Lung (tissue), 11 donors: ENCODE measurements at regions not wholly inside any gene's neighbourhood (a gene's known extent, or its start where the extent isn't known, plus 50 kb on each side); places are given as distances from the start of the nearest gene placed in this dataset.

Experiments
- ATAC-seq: fragments of 200-7000 bp; cut with Tn5 transposase; one replicate; pipeline ENCODE4 v1.9.1; 2020; ENCODE audit warnings: moderate number of reproducible peaks; ENCODE audit not compliant: insufficient read depth, low FRiP score
- DNase-seq, 3 donors: peaks; one replicate each; pipeline ENCODE4 v3.0.0-alpha.2; 2013 to 2017
- H3K27ac ChIP-seq, 2 donors: one replicate each; pipeline ENCODE4 v1.5.1; 2013; ENCODE audit warnings: mild to moderate bottlenecking in 2 of 2, moderate library complexity in 2 of 2, control low read depth in 1 of 2, inconsistent platforms in 1 of 2, low read depth in 1 of 2, low read length in 1 of 2
- H3K27me3 ChIP-seq, 3 donors: one replicate each; pipeline ENCODE4 v1.5.1; 2013; ENCODE audit warnings: low read length in 2 of 3; ENCODE audit not compliant: control insufficient read depth in 3 of 3, insufficient read depth in 3 of 3
- H3K36me3 ChIP-seq, 4 donors: one replicate each; pipeline ENCODE4 v1.5.1; 2013; ENCODE audit warnings: low read length in 4 of 4, mild to moderate bottlenecking in 1 of 4, moderate library complexity in 1 of 4; ENCODE audit not compliant: control insufficient read depth in 4 of 4, insufficient read depth in 4 of 4
- H3K4me1 ChIP-seq, 5 donors: one replicate each; pipeline ENCODE4 v1.5.1; 2013; ENCODE audit warnings: low read length in 5 of 5, mild to moderate bottlenecking in 2 of 5, moderate library complexity in 1 of 5; ENCODE audit not compliant: control insufficient read depth in 5 of 5, insufficient read depth in 5 of 5
- H3K4me3 ChIP-seq: one replicate; pipeline ENCODE4 v1.5.1; 2013; ENCODE audit warnings: mild to moderate bottlenecking, control low read depth, moderate library complexity
- H3K9ac ChIP-seq, 2 donors: one replicate each; pipeline ENCODE4 v1.5.1; 2013; ENCODE audit warnings: low read length in 2 of 2, control low read depth in 1 of 2; ENCODE audit not compliant: insufficient read depth in 1 of 2
- H3K9me3 ChIP-seq, 4 donors: one replicate each; pipeline ENCODE4 v1.5.1; 2013; ENCODE audit warnings: low read length in 3 of 4, mild to moderate bottlenecking in 1 of 4, moderate library complexity in 1 of 4; ENCODE audit not compliant: control insufficient read depth in 4 of 4, insufficient read depth in 3 of 4
- WGBS, 2 donors: extraction: QIAGEN DNeasy Blood & Tissue Kit; methylation state at CpG; one replicate each; pipeline ENCODE4 v1.1.7; 2013; 5-methylcytosine and 5-hydroxymethylcytosine counted together
- TF ChIP-seq, protein P1 (sequence below): IDR thresholded peaks from 2 replicates; pipeline ENCODE4 v1.5.1; 2012; ENCODE audit warnings: mild to moderate bottlenecking; ENCODE audit errors: control extremely low read depth, extremely low read depth
- donor health status: control.
- donor health status: control.
- donor health status: Bipolar disorder and iron deficiency.
- donor health status: healthy.
- donor health status: DM: yes; HTN: yes; CAD: no.

DNA sequence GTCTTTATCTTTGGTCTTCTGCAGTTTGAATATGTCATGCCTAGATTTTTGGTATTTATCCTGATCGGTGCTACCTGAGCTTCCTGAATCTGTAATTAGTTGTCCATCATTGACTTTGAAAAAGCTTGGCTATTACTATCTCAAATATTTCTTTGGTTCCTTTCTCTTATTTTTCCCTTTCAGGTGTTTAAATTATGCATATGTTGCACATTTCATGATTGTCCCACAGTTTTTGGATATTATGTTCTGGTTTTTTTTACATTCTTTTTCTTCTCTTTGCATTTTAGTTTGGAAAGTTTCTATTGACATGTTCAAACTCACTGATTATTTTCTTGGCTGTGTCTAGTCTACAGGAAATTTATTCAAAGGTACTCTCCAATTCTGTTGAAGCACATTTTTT, 840.3 kb upstream of the LRRC4C start:
- DNase-seq (no peak), ATAC-seq (no peak)
- Histone ChIP-seq H3K4me3 (no peak overlapping the region), H3K9ac (no peak overlapping the region), H3K4me1 (no peaks in the 10 kb centered on the region), H3K36me3 (no peaks in the 10 kb centered on the region), H3K9me3 (peaks cover 0 to 3% (median 0%) of the 10 kb centered on the region in 4 donors), H3K27ac (no peak overlapping the region), H3K27me3 (no peaks in the 10 kb centered on the region)
- TF ChIP-seq, protein P1, sequence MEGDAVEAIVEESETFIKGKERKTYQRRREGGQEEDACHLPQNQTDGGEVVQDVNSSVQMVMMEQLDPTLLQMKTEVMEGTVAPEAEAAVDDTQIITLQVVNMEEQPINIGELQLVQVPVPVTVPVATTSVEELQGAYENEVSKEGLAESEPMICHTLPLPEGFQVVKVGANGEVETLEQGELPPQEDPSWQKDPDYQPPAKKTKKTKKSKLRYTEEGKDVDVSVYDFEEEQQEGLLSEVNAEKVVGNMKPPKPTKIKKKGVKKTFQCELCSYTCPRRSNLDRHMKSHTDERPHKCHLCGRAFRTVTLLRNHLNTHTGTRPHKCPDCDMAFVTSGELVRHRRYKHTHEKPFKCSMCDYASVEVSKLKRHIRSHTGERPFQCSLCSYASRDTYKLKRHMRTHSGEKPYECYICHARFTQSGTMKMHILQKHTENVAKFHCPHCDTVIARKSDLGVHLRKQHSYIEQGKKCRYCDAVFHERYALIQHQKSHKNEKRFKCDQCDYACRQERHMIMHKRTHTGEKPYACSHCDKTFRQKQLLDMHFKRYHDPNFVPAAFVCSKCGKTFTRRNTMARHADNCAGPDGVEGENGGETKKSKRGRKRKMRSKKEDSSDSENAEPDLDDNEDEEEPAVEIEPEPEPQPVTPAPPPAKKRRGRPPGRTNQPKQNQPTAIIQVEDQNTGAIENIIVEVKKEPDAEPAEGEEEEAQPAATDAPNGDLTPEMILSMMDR: no peak
- WGBS, 2 donors: 81 to 93% methylated on average over 1 of the region's 1 CpG

DNA sequence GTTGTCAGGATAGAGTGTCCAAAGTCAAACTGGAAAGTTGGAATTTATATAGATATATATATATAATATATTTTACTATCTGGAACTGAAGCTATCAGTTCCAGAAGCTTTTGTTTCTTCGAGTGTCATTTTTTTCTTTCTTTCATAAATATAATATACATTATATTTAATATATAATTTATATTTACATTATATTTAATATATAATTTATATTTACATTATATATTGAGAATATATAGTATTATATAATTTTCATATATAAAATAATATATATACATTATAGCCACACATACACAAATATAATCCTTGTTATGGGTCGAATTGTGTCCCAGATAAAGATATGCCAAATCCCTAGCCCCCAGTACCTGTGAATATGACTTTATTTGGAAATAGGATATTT, 842.3 kb upstream of the LRRC4C start:
- no peak overlapping the region for H3K9ac ChIP-seq
- TF ChIP-seq, protein P1: no peak
- H3K9me3 ChIP-seq: no peaks in the 10 kb centered on the region
- ATAC-seq: no peak
- no peaks in the 10 kb centered on the region for H3K36me3 ChIP-seq
- H3K27ac ChIP-seq: no peak overlapping the region
- no peaks in the 10 kb centered on the region for H3K27me3 ChIP-seq
- H3K4me1 ChIP-seq: no peaks in the 10 kb centered on the region
- H3K4me3 ChIP-seq: no peak overlapping the region
- DNase-seq: no peak
- WGBS, 2 donors: 82 to 87% methylated on average over 2 of the region's 2 CpGs

DNA sequence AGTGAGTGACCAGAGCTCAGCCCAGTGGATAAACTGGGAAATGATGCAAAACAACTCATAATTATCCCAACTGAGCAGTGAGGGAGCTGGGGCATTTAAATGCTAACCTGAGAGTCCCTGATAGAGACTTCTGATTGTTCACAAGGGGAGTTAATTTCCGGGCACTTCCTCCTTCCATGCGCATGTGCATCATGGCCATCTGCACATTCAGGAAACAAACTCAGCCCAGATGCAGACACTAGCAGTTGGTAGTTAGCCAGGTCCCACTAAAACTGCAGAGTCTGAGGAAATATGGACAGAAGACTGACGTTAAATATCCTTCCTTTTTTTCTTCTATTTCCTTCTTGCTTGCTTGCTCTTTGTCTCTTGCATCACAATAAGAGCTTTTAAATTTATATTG, 852.1 kb upstream of the LRRC4C start:
- Histone ChIP-seq H3K9ac (no peak overlapping the region), H3K27ac (no peak overlapping the region), H3K9me3 (no peaks in the 10 kb centered on the region), H3K27me3 (no peaks in the 10 kb centered on the region), H3K4me1 (no peaks in the 10 kb centered on the region), H3K4me3 (no peak overlapping the region), H3K36me3 (no peaks in the 10 kb centered on the region)
- no peak for ATAC-seq
- 22 to 48% methylated on average over 3 of the region's 3 CpGs for whole genome bisulfite sequencing, 2 donors
- DNase-seq: peak; percentile 13 to 25 (median 22)
- TF ChIP-seq, protein P1: no peak

DNA sequence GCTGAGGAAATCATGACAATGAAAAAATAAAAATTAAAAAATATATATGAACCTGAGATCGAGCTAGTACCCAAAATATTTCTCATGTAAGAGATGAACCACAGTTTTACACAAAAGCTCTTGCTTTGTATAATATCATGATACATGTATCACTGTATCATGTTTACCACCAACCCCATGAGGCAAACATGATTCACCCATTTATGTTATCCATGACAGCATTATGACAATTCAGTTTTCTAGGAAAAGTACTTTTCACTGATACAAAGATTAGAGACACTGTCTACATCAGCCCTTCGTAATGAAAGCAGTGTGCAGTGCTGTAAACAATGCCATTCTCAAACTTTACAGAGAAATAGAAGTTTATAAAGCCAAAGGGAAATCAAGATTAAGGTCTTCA, 852.5 kb upstream of the LRRC4C start:
- Histone ChIP-seq H3K9me3 (no peaks in the 10 kb centered on the region), H3K4me1 (no peaks in the 10 kb centered on the region), H3K36me3 (no peaks in the 10 kb centered on the region), H3K9ac (no peak overlapping the region), H3K4me3 (no peak overlapping the region), H3K27me3 (no peaks in the 10 kb centered on the region), H3K27ac (no peak overlapping the region)
- TF ChIP-seq, protein P1: no peak
- ATAC-seq (no peak), DNase-seq (no peak)
- 56 to 61% methylated on average over 2 of the region's 2 CpGs for WGBS, 2 donors
